Adipocyte (in vitro differentiated cells): ENCODE measurements at regions not wholly inside any gene's neighbourhood (a gene's known extent, or its start where the extent isn't known, plus 50 kb on each side); places are given as distances from the start of the nearest gene placed in this dataset.
A peak's percentile ranks its signal among the peaks of the same experiment; 100 is the strongest.

Experiments used
- DNase-seq: peaks from one replicate; pipeline ENCODE4 v3.0.0-alpha.2; 2015; ENCODE audit warnings: low read depth
- H3K27me3 ChIP-seq: replicated peaks from 2 replicates; pipeline ENCODE4 v1.7.0; 2013; ENCODE audit warnings: mild to moderate bottlenecking, low read length, moderate library complexity; ENCODE audit not compliant: control insufficient read depth, insufficient read depth
- H3K36me3 ChIP-seq: 2 replicates; pipeline ENCODE4 v1.7.0; 2013; ENCODE audit warnings: low read length, mild to moderate bottlenecking, moderate library complexity; ENCODE audit not compliant: control insufficient read depth, insufficient read depth, severe bottlenecking
- H3K4me1 ChIP-seq: 2 replicates; pipeline ENCODE4 v1.7.0; 2013; ENCODE audit warnings: mild to moderate bottlenecking, low read length, moderate library complexity; ENCODE audit not compliant: control insufficient read depth, insufficient read depth
- H3K4me3 ChIP-seq: 2 replicates; pipeline ENCODE4 v1.7.0; 2013; ENCODE audit warnings: mild to moderate bottlenecking, low read length, moderate library complexity
- H3K9ac ChIP-seq: 2 replicates; pipeline ENCODE4 v1.7.0; 2013; ENCODE audit warnings: mild to moderate bottlenecking, low read length, moderate library complexity
- H3K9me3 ChIP-seq: 2 replicates; pipeline ENCODE4 v1.7.0; 2013; ENCODE audit warnings: mild to moderate bottlenecking, low read length, moderate library complexity; ENCODE audit not compliant: control insufficient read depth

DNA sequence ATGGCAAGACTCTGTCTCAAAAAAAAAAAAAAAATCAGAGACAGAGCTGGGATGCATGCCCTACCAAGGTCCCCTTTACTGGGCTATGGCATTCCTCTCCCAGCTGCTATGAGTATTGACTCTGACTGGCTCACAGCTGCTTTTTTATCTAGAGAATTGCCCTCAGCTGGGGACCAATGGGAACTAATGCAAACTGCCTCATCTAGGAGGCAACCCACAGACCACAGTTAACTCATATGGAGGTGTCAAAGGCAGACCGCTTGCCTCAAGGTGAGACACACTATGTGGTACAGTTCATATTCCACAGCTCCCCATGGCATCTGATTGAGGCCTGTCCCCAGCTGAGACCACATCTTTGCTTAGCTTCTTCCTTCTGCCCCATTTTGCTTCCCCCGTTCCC is 183.5 kb upstream of the EOMES start:
- Histone ChIP-seq H3K4me1 (no peaks in the 10 kb centered on the region), H3K27me3 (no peaks in the 10 kb centered on the region), H3K36me3 (no peaks in the 10 kb centered on the region), H3K4me3 (no peak overlapping the region), H3K9ac (no peak overlapping the region), H3K9me3 (no peaks in the 10 kb centered on the region)
- DNase-seq, result no peak

DNA sequence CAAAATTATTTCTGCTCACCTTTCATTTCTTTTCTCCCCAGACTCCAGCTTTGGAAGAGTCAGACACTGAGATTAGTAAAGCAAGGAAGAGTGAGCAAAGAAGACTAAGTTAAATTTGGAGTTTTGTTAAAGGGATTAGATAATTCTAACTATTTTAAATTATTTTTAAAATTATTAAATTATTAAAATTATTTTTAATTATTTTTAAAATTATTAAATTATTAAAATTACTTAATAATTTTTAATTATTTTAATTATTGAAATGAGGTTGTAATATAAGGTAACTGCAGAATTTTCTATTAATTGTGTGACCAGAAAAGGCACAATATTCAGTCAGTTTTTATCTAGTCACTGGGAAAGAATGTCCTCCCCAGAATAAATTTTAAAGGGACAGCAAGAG is 185.0 kb upstream of the EOMES start:
- Histone ChIP-seq H3K4me3 (no peak overlapping the region), H3K9me3 (no peaks in the 10 kb centered on the region), H3K4me1 (no peaks in the 10 kb centered on the region), H3K27me3 (no peaks in the 10 kb centered on the region), H3K9ac (no peak overlapping the region), H3K36me3 (no peaks in the 10 kb centered on the region)
- DNase-seq, result no peak

DNA sequence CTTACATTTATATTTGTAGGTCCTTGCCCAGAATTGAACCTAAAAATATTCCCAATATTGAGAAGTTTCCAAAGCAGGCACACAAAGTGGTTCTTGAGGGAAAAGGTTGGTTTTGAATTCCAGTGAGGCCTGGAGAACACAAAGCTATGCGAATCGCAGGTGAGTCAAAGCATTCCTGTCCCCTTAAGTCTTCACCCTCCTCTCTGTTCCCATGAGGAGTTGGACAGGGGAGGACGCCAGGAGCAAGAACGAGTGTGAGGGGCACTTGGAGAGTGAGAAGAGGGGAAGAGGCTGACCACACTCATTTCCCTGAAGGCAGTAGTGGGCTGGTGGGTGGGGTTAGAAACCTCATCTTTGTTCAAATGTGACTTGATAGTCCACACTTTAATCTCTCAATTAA is 185.8 kb upstream of the EOMES start:
- H3K4me1 ChIP-seq, result no peaks in the 10 kb centered on the region
- DNase-seq, result no peak
- H3K27me3 ChIP-seq, result no peaks in the 10 kb centered on the region
- no peak overlapping the region for H3K4me3 ChIP-seq
- no peaks in the 10 kb centered on the region for H3K36me3 ChIP-seq
- H3K9ac ChIP-seq, result no peak overlapping the region
- no peaks in the 10 kb centered on the region for H3K9me3 ChIP-seq

DNA sequence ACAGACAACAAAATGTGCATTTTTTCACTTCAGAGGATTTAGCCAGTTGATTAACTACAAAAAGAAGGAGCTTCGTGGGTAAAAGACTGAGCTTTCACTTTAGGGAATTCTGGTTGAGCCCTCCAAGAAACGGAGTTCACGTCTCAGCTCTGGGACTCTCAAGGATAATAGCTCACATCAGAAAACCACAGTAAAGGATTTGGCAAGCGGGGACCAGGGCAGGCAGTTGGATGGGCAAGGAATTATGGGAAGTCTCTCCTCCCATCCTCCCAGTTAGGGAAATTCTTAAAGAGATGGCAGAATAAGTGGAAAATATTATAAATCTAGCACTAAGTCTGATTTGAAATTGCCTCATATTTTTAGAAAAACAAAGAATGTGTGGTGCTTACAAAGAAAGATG is 188.3 kb upstream of the EOMES start:
- no peaks in the 10 kb centered on the region for H3K27me3 ChIP-seq
- H3K4me1 ChIP-seq, result no peaks in the 10 kb centered on the region
- no peaks in the 10 kb centered on the region for H3K36me3 ChIP-seq
- peak overlapping the region; percentile 57 for H3K9ac ChIP-seq
- no peaks in the 10 kb centered on the region for H3K9me3 ChIP-seq
- no peak for DNase-seq
- H3K4me3 ChIP-seq, result peak overlapping the region; percentile 62

DNA sequence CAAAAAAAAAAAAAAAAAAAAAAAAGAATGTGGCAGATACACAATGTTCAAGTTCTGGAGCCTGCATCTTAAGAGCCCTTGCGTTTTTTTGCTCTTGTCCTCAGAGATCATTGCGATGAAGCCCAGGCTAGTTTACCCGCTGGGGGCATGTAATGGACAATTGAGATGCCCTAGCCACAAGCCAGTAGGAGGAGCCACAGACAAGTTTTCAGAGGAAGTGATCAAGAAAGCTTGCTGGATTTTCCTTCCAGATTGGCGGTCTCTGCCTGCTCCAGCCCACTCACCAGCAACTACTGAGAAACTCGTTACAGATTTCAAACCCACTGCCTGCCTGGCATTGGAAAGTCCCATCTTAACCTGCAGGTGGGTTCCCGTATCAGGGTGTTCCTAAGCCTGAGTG is 192.1 kb upstream of the EOMES start:
- DNase-seq, result no peak
- no peak overlapping the region for H3K9ac ChIP-seq
- H3K4me3 ChIP-seq, result no peak overlapping the region
- no peaks in the 10 kb centered on the region for H3K4me1 ChIP-seq
- no peaks in the 10 kb centered on the region for H3K9me3 ChIP-seq
- no peaks in the 10 kb centered on the region for H3K27me3 ChIP-seq
- no peaks in the 10 kb centered on the region for H3K36me3 ChIP-seq

DNA sequence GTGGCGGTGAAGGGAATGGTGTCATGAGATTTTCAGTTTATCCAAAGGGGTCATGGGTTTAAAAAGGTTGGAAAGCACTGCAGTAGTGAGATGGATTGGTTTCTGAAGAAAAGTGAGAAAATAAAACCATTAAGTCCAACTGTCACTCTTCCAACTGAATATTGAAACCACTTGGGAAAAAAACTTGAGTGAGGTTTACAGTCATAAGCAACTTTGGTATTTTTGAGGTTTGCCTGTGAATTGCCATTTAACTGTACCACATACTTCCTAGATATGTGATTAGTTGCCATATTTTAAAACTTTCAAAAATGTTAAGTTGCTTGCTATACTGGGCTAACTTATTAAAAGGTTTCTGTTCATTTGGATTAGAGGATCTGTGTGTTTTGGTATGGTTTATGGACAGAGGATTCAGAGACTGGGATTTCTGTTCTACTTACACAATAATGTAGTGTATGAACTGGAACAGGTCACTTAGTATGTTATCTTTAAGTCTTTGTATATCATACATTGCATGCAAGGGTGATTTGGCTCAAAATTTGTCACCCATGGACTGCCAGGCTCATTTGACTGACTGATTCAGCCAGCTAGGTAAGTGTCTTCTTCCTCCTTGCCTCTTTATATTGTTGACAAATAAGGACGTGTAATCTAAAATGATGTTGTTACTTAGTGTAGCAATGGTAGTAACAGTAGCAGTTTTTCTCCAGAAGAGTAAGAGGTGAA is 201.4 kb upstream of the EOMES start:
- H3K4me3 ChIP-seq, result no peak overlapping the region
- no peak for DNase-seq
- H3K36me3 ChIP-seq, result no peaks in the 10 kb centered on the region
- H3K9ac ChIP-seq, result no peak overlapping the region
- no peaks in the 10 kb centered on the region for H3K4me1 ChIP-seq
- H3K9me3 ChIP-seq, result no peaks in the 10 kb centered on the region
- no peaks in the 10 kb centered on the region for H3K27me3 ChIP-seq

DNA sequence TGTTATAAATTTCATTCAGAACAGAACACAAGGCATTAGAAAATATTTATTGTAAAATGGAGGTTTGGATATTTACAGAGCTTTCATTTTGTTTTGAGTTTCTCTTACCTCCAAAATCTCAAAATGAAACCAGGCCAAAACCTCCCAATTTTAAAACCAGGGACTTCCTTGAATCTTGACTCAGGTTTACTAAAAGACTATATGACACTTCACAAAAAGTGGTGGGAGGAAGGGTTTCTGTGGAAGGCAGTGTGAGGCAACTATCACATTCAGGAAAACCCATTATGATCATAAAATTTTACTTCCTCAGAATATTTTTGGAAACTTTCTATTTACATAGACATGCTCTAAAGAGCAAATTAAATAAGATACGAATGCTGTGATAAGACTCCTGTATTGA is 205.8 kb upstream of the EOMES start:
- Histone ChIP-seq H3K4me1 (no peaks in the 10 kb centered on the region), H3K4me3 (no peak overlapping the region), H3K36me3 (no peaks in the 10 kb centered on the region), H3K9ac (no peak overlapping the region), H3K9me3 (no peaks in the 10 kb centered on the region), H3K27me3 (no peaks in the 10 kb centered on the region)
- DNase-seq, result no peak

DNA sequence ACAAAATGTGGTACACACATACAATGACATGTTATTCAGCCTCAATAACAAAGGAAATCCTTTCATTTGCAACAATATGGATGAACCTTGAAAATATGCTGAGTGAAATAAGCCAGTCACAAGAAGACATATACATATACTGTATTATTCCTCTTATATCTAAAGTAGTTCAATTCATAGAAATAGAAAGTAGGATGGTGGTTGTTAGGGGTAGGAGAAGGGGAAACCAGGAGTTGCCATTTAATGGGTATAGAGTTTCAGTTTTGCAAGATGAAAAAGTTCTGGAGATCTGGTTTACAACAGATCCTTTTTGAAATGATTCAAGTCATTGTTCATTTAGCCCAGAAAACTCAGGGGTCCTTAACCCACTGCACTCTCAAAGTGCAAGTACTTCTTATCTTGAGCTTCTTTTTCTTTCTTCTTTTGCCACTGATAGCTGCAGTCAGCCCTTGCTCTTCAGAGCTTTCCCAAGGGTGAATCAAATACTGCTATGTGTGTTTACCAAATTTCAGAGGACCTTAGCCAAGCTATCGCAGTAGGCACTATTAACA is 208.0 kb upstream of the EOMES start:
- no peak for DNase-seq
- H3K36me3 ChIP-seq, result no peaks in the 10 kb centered on the region
- H3K4me1 ChIP-seq, result no peaks in the 10 kb centered on the region
- H3K4me3 ChIP-seq, result no peak overlapping the region
- no peaks in the 10 kb centered on the region for H3K9me3 ChIP-seq
- H3K9ac ChIP-seq, result no peak overlapping the region
- no peaks in the 10 kb centered on the region for H3K27me3 ChIP-seq

DNA sequence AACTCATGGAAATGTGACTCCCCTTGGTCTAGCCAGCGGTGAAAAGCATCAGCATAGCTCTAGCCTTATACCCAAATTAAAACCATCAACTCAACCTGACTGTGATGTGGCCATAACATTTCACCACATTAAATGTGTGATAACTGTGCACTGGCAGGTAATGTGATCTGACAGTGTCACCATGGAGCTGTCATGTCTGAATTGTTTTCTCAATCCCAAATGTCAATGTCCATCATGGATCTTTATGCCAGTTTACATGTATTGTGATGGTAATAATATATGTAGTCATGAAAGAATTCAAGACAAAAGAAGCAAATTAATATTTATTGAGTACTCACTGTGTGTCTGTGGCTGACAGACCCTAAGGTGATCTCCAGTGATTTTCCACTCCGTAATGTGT is 213.4 kb upstream of the EOMES start:
- no peak for DNase-seq
- H3K36me3 ChIP-seq, result no peaks in the 10 kb centered on the region
- H3K4me1 ChIP-seq, result no peaks in the 10 kb centered on the region
- H3K9me3 ChIP-seq, result no peaks in the 10 kb centered on the region
- H3K27me3 ChIP-seq, result no peaks in the 10 kb centered on the region
- no peak overlapping the region for H3K4me3 ChIP-seq
- H3K9ac ChIP-seq, result no peak overlapping the region

DNA sequence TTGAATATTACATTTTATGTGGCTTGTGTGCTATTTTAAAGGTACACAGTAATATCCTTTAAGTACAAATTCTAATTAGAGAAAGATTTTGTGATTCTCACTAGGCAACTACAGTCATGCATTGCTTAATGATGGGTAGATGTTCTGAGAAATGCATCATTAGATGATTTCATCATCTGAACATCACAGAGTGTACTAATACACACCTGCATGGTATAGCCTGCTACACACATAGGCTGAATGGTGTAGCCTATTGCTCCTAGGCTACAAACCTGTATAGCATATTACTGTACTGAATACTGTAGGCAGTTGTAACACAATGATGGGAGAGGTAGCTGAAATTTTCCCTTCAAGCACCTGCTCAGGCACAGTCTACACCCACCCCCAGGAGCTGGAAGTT is 217.4 kb upstream of the EOMES start:
- Histone ChIP-seq H3K9me3 (no peaks in the 10 kb centered on the region), H3K4me1 (no peaks in the 10 kb centered on the region), H3K4me3 (no peak overlapping the region), H3K9ac (no peak overlapping the region), H3K27me3 (no peaks in the 10 kb centered on the region), H3K36me3 (no peaks in the 10 kb centered on the region)
- no peak for DNase-seq

DNA sequence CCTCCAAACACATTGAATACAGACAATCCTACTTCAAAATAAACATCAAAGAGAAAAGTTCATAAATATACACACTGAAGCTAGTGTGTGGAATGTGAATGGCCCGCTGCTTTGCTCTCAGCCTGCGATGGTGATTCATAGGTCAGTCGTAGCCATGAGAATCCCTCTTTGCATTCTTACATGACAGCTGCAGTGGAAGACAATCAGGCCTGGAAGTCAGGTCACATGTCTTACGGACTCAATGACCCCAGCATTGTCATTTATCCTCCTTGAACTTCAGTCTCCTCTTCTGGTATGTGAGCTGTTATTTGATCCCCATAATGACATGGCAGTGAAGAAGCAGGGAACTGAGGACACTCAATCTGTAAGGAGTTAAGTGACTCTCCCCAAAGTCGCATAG is 217.8 kb upstream of the EOMES start:
- Histone ChIP-seq H3K36me3 (no peaks in the 10 kb centered on the region), H3K9me3 (no peaks in the 10 kb centered on the region), H3K9ac (no peak overlapping the region), H3K4me3 (no peak overlapping the region), H3K27me3 (no peaks in the 10 kb centered on the region), H3K4me1 (no peaks in the 10 kb centered on the region)
- peak; percentile 6 for DNase-seq

DNA sequence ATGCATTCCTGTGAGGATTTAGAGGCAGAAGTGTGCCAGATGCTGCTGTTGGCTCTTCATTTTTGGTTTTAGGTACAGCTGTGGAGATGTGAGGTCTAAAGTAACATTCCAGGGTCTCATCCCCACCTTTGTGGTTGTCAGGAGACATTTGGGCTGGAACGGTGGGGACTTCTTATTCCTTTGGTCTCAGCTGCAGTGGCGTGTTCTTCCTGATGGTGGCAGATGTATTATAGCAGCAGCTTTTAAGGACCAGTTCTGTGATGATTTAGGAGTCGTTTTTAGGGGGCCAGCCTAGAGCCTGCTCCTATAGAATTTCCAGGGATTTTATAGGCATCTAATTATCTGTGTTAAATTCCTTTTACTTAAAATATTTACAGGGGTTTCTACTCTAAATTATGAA is 221.0 kb upstream of the EOMES start:
- Histone ChIP-seq H3K4me1 (no peaks in the 10 kb centered on the region), H3K27me3 (no peaks in the 10 kb centered on the region), H3K36me3 (no peaks in the 10 kb centered on the region), H3K9ac (no peak overlapping the region), H3K4me3 (no peak overlapping the region), H3K9me3 (no peaks in the 10 kb centered on the region)
- DNase-seq, result peak; percentile 26
